Activated CD4-positive, alpha-beta T cell treated with anti-CD3 and anti-CD28 coated beads, Interleukin-2, Interleukin-4, amounts not matched to agents 100 ng/mL and 50 ng/mL, durations not matched to agents 16 hours and 8 hours (primary cell): ENCODE measurements at regions not wholly inside any gene's neighbourhood (a gene's known extent, or its start where the extent isn't known, plus 50 kb on each side); places are given as distances from the start of the nearest gene placed in this dataset.

ENCODE experiments used
- DNase-seq: peaks from one replicate; pipeline ENCODE4 v3.0.0-alpha.2; 2020; ENCODE audit warnings: low spot score

DNA sequence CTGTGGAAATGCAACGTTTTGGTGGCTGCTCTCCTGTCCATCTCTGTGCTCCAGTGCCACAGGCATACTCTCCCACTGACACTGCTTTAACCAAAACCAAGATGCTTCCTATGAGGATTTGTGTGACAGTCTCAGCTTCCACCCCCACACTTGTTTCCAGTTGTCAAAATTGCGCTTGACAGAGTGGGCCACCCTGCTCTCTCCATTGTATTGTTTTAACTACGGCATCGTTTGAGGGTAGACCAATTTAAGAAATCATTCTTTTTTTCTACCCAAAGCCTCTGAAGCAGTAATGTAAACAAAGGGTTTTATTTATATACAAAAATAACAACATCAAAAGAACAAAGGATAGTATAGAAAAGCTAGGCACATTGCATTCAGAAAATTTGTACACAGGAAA lies 178.0 kb downstream of the INHBA start:
- no peak for DNase-seq

DNA sequence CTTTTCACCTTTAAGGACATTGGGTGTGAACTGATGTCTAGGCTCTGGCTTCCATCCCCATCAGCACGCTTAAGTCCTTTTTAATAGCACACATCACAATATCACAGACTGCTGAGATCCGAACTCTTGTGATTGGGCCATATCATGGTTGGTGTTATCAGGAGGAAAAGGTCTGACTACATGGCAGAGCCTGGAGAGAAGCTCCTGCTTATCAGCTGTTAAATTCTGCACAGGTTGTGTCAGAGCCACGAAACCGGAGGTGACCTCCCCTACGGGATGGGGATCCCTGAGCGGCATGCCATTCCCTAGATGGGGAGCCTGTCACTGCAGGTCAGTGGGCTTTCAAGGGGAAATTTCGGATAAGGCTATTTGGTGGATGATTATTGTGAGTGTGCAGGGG lies 182.4 kb downstream of the INHBA start:
- no peak for DNase-seq

DNA sequence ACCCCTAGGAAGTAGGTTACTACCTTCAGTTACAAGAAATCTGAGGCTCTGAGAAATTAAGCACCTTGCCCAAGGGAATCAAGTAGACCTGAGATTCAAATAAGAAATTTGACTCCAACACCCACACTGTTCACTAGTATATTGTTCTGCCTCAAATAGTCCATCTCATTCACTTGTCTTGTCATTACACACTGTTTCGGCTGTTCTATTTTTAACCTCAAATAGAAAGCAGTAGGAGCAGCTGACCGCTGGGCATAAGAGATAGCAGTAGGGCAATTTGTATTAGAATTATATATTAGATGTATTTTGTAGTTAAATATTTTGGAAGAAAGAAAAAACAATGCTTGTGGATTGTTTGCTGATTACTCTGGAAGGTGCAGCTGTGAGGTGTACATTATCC lies 185.1 kb downstream of the INHBA start:
- no peak for DNase-seq

DNA sequence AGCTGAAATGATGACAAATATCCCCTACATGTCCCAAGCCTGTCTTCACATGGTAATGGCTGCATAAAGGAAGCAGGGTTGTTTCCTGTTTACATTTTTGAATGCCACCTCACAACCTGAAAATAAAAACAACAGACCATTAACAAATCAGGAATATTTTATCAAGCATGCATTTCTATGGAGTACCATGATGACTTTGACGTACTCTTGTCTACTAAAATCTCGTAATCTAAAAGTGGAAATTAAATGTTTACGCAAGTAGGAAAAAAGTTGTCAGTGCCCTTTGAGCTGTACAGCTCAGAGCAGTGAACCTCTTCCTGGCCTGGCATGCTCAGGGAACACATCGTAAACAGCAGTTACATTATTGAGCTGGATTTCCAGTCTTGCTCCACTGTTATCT lies 194.1 kb downstream of the INHBA start:
- no peak for DNase-seq

DNA sequence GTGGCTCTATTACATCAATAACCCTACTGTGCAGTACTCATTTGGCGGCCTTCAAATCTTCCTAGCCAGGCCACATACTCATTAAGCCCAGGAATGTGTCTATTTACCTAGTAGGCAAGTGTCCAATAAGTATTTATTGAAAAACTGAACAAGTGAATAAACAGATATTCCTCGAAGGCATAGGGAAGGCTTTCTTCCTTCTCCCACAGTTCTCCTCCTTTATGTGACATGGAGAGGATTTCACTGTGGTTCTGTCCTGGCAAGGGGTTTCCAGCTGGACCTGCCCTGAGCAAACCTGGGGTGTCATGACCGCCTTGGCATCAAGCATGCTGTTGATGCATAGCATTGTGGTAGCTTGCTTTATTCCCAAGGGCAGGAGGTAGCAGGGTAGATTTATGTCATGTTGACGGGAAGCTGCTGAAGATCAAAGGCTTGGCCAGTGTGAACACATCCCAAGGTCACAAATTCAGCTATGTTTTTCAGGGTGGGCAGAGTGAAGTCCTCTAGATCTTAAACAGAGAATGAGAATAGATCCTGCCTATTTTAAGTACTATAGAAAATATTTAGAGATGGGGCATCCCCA lies 195.1 kb downstream of the INHBA start:
- no peak for DNase-seq

DNA sequence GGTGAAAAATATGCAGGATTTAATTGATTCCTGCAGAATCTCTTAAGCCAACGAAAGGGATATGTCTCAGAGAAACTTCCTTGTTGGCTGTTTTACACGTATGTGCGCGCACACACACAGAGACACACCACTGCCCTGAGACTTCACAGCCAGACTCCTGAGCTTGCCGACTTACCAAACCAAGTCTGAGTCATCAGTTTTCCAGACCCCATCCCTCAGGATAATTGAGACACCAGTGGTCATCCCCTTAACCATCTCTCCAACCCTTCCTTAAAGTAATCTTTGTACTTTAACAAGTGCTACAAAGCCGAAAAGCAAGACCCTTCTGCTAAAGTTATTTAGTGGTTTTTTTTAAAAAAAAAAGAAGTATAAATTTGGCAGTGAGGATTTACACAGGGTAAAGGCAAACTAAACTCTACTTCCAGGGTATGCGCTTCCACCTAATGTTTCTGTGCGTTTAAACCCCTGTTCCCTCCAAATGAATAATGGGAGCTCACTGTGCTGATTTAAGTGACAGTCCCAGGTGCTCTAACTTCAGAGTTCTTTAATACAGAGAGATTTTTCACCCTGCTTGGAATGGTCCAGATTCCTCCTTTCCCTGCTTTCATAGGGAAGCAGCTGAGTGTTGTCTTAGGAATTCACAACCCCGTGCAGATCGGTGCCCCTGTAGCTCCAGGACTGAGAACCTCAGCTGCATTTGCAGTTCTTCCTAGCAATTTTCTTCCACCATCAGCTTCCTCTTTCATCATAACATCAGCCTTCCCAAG lies 198.5 kb downstream of the INHBA start:
- no peak for DNase-seq

DNA sequence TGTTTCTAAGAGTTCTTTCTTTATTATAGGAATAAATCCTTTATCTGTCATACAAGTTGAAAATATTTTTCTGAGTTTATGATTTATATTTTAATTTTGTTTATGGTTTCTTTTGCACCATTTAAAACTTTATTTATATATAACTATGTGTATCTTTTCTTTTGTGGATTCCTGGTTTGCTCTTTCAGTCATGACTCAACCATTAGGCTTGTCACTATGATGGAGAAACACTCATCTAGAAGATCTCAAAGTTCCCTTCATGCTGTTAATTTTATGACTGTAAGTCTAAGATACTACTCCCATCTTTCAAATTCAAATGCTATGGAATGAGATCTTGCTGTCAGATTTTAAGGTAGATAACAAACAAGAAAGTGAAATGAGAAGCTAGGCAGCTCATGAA lies 199.5 kb downstream of the INHBA start:
- DNase-seq: no peak

DNA sequence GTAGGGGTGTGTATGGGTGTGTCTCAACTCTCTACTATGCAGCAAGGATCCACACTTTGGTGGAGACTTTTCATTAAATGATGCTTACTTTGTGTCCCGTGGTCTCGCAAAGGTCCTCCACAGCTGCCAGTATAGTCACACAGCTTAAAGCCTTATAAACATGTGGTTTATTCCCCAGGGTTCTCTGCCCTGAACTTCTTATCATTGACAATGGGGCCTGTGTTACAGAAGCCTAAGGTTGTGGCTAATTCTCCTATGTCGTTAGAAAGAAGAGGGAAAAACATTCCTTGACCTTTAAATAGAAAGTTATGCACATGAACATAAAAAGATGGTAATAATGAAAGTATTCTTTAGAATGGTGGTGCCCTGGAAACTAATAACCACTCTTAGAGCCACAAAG lies 201.4 kb downstream of the INHBA start:
- DNase-seq: no peak

DNA sequence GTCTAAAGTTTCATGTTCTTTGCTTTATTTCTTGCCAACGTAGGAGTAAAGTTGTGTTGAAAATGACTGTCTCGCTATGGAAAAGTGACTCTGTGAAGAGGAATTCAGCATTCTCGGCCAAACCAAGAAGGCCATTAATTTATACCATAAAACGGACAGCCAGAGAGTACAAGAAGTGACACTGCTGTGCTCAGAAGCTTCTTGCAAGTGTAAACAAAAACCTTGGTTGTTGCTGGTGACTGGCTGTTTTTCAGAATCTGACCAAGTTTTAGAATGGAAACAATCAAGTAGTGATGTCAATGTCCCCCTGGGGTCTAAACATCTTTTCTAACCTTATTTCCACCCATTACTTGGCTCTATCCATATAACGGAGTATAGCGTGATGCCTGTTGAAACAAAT lies 201.9 kb downstream of the INHBA start:
- no peak for DNase-seq

DNA sequence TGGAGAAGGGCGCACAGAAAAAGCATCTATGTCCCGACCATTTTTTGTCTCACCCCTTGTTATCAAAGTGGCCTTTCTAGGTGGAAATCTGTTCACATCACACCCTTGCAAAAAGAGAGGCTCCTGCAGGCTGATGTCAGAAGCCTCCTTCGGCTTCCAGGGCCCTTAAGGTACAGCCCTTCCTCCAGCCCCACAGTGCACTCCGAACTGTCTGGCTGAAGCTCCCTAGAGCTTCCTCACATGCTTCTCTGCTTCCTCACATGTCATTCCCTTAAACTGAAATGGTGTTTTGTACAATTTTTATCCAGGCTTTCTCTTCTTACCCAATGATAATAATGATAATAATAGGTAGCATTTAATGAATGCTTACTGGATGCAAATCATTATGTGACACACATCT lies 210.3 kb downstream of the INHBA start:
- no peak for DNase-seq

DNA sequence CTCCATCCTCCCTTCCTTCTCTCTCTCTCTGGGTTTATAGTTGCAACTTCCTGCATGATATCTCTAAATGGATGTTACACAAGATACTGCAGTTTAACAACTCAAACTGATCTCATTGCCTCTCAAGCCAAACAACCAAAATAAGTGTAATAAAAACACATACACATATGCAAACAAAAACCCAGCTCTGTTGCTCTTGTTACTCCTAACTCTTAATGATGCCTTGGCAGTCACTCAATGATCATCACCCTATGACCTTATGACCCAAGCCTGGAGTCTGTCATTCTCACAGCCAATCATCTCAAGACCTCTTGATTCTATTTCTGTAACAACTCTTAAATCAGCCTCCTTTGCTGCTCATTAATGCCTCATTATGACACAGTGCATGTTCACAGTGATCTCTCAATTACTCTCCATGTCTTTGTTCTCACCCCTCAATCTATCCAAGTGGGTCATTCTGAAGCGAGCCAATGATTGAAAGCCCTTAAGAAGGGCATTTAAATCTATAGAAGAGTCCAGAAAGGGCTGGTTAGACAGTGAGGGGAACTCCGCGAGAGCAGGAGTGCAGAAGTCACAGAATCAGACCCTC lies 210.9 kb downstream of the INHBA start:
- DNase-seq: no peak

DNA sequence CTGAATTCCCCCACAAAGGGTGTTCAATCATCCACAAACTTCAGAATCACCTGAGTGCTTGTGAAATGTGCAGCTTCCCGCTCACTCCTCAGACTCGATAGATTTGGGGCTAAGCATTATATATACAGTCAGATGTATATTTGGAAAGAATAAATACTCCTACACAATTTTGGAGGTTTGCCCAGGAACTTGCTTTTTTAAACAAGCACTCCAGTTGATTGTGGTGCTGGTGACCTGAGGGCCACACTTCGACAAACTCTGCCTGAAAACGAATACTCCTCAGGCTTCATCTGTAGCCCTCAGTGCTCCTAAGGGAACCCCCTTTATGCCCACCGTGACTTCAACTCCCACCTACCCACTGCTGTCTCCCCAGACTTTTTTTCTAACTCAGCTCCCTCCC lies 211.6 kb downstream of the INHBA start:
- DNase-seq: no peak

DNA sequence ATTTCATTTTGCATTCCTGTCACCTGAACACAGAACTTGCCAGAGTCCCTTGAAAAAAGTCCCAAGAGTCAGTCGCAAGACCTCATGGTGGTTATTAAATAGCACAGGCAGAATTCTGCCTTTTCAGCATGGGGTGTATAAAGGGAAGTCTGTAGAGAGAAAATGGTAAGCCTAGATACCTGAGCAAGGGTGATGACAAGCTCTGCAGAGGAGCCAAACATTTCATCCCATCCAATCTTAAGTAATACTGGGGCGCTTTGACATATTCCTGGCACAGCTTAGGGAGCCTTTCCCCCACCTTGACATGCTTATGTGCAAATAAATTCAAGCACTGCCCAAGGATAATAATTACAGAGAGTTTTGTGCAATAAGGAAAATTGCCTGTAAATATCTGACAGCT lies 213.0 kb downstream of the INHBA start:
- DNase-seq: no peak

DNA sequence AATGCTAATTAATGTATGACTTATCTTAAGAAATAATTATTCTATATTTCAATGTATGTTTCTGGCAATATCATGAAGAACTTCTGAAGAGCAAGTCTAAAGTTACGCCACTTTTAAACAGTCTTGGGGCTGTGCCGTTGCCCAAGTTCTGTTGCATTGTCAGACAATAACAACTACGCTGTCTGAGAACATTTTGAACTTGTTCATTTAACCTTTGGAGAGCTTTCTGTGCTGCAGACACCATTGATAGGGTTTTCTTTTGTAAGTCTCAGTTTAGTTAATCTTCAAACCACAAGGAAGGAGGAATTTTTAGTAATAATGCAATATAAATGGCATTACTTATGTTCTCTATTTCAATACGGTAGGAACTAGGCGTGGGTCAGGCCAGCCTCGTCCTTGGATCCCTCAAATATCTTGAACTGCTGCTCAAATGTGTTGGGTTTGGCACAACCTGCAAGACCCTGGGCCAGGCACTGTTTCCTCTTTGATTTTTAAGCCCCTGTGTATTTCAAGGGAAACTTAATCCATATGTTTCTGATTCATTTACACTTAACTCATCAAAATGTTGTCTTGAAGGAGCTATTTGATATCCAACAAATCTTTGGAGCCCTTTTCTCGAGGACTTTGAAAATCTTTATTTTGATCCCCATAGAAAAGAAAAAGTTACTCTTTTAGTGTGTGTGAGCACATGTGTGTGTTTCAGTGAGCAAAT lies 215.5 kb downstream of the INHBA start:
- no peak for DNase-seq

DNA sequence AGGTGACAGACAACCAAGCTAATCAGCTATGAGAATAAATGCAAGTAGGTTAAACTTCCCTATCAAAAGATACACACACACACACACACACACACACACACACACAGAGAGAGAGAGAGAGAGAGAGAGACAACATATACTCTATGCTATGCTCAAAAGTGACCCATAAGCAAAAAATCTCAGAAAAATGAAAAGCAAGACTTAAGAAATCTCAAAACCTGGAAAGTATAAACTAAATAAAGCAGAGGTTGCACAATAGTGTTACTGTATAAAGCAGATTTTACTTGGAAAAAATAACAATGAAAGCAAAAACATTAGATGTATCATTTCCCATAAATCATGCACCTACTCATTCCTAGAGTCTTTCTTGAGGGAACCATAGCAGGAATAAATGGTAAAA lies 221.5 kb downstream of the INHBA start:
- no peak for DNase-seq

DNA sequence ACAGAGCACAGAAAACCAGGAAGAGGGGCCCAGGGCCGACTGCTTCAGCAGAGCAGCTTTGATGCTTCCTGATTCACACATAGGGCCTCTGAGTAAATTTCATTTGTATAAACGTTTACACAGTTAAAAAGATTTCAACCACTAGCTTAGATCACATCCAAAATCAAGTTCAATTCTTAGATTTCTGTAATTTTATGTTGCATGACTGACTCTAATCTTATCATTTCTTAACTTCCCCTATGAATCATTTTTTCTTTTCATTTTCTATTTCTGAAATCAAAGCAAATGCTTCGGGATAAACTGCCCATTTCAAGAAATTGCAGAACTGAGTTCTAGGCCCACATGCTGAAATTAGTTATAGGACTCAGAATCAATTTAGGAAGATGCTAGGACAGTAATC lies 224.7 kb downstream of the INHBA start:
- DNase-seq: peak; percentile 6

DNA sequence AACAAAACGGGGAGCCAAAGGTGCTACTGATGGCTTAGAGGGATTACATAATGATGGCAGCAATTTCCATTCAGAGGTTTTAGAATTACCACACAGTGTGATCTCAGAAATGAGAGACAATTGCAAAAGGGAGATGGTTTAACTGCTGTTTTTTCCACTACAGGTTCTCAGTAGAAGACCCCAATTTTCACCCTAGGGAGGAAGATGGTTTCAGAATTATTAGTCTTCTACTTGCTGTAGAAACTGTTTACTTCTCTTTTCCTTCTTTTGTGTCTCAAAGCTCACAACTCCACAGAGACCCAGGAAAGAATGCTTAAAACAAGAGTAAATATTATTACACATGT lies 226.5 kb downstream of the INHBA start:
- DNase-seq: no peak

DNA sequence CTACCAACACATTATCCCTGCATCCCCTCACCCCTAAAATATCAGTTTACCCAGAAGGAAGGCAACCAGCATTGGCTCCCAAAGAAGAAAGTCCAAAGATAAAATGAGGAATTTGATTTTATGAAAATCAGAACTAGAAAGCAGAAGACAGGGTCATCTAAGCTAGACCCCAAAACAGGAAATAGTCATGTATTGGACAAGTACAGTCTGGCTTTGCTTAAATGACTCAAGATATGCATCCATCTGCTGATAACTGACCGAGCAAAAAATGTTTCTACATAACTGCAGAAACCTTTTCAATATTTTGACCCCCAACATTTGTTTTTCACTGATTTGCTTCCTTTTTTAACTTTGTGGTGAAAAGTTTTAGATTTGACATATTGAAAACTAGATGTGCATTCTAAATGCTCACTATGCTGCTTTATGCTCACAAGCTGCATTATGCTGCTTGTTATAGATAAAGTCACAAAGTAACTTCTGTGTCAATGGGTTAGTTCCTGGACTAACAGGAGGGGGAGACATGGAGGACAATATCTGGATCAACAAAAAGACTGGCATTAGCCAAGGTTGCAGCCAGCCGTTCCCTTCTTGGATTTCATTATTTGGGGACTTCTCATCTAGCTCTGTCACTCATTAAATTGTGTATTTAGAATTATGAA lies 227.0 kb downstream of the INHBA start:
- no peak for DNase-seq

DNA sequence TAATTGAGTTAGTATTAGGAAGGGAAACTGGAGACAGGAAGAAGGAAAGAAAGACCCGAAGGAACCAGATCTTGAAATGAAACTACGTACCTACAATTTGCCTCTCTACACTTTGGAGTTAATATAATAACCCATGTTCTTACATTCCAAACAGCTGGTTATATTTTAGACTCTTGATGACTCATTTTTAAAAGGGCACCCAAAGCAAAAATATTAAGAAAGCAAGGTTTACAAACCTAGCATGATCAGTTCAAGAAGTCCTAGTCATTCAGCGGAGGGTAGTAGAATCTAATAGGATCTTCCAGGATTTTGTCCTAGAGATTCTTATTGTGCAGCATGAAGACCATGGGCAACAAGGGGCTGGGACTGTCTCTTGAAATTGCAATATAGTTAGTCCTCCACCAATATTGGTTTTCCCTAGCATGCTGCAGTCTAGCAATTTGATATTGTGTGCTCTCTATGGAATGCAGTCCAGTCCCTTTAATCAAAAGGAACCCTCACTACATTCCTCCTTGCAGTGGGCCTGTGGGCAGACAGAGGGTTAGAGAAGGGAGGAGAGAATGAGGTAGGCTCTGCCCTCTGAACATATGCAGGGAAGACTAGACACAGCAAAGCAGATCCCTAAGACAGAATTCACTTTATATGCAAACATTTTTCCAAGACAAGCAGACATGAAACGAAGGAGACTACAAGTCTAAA lies 230.3 kb downstream of the INHBA start:
- no peak for DNase-seq

DNA sequence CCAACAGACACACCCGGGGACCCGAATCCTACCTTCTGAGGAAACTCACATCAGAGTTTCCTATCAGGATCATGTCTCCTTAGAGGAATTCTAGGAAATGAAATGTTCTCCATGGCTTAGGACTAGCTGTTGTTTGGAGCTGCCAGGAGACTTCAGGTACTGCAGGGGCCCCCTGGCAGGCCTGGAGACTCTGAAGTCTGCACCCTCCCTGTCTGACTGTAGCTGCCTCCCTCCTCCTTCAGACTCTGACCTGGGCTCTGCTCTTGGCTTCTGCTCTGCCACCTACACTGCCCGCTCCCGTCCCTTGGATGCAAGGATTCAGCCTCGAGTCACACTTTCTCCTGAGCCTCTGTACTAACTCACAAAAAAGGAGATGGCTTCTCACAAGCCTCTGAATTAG lies 232.8 kb downstream of the INHBA start:
- no peak for DNase-seq

DNA sequence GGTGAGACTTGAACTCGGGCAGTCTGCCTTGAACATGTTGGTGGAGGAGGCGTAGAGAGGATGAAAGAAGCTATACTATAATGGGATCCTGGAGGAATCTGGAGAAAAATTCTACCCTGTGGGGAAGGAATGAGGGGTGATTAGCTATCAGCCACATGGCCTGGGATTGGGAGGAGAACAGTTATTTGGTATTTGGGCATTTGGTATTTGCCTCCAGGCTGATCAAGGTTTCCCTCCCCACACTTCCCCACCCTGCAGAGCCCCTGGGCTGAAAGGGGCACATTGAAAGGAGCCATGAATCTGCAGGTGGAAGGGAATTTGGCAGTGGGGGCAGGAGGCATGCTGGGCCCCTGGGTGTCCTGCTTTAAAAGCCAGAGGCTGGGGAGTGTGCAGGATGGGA lies 235.3 kb downstream of the INHBA start:
- no peak for DNase-seq

DNA sequence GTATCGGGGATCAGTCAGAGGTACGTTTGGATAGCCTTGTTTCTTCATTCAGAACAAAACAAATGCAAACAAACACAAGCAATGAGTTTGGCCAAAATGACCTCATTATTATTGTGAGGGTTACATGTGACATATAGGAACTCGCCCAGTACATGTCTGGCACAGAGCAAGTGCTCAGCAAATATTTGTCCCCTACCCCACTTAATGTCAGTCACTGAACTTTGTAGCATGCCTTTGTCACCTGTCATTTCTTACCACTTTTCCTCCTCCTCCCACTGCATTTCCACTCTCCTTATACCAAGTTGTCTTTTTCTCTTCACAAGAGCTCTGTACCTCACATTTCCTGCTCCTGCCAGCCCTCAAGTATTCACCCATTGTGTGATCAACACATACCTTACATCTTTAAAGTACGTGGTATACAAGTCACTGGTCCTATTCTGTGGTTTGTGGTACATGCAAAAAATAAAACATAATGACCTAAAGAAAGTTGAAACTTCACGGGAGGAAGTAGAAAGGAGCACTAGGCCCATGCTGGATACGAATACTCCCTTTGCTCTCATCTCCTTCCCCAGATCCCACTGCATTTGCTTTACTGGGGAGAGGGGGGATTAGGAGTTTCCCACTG lies 236.0 kb downstream of the INHBA start:
- no peak for DNase-seq
